Activated CD4-positive, alpha-beta T cell treated with anti-CD3 and anti-CD28 coated beads for 36 hours (primary cell): ENCODE measurements at regions not wholly inside any gene's neighbourhood (a gene's known extent, or its start where the extent isn't known, plus 50 kb on each side); places are given as distances from the start of the nearest gene placed in this dataset.

Source experiments
- ATAC-seq: fragments of 200-7000 bp; cut with Tn5 transposase; one replicate; pipeline ENCODE4 v1.10.0; 2021; ENCODE audit warnings: mild to moderate bottlenecking, moderate library complexity
- CTCF ChIA-PET: fragments of 350-600 bp; sonication (Branson Sonifier 250); formaldehyde crosslinking; loops from one replicate; lab custom pipeline; 2021; ENCODE audit warnings: antibody characterized with exemption; lab: Charles Lee
- POLR2A ChIA-PET: fragments of 350-600 bp; sonication (Branson Sonifier 250); formaldehyde crosslinking; loops from one replicate; lab custom pipeline; 2021; ENCODE audit warnings: antibody characterized with exemption, inconsistent platforms; lab: Charles Lee
- DNase-seq: peaks from one replicate; pipeline ENCODE4 v3.0.0-alpha.2; 2020
- H3K27ac Mint-ChIP-seq: one replicate; pipeline ENCODE4 v1.8.0; 2021; ENCODE audit warnings: mixed read lengths
- H3K27me3 Mint-ChIP-seq: one replicate; pipeline ENCODE4 v1.8.0; 2021; ENCODE audit warnings: mixed read lengths
- H3K36me3 Mint-ChIP-seq: one replicate; pipeline ENCODE4 v1.8.0; 2021; ENCODE audit warnings: low read depth, mixed read lengths
- H3K4me1 Mint-ChIP-seq: one replicate; pipeline ENCODE4 v1.8.0; 2021; ENCODE audit warnings: mixed read lengths
- H3K4me3 Mint-ChIP-seq: one replicate; pipeline ENCODE4 v1.8.0; 2021; ENCODE audit warnings: mild to moderate bottlenecking, moderate library complexity, mixed read lengths
- H3K9me3 Mint-ChIP-seq: one replicate; pipeline ENCODE4 v1.8.0; 2021; ENCODE audit warnings: low read depth, mixed read lengths
- intact Hi-C, 2 experiments: fragments of 100-400 bp; cut with DNase I in 1 of 2; cut with micrococcal nuclease in 1 of 2; formaldehyde crosslinking; loops; one replicate each; pipeline versions ENCODE4 v1.14.2 to v1.15.1; 2022 to 2024; cut with DNase I, micrococcal nuclease

DNA sequence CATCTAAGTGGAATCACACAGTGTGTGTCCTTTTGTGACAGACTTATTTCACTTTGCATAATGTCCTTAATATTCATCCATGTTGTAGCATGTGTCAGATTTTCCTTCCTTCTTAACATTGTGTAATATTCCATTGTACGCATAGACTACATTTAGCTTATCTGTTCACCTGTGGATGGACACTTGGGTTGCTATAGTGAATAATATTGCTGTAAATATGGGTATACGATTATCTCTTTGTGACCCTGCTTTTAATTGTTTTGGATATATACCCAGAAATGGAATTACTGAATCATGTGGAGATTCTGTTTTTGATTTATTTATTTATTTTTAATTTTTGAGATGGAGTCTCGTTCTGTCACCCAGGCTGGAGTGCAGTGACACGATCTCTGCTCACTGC lies 63.0 kb upstream of the ATP5PO start:
- H3K4me3 Mint-ChIP-seq = no peak overlapping the region
- no peaks in the 10 kb centered on the region for H3K9me3 Mint-ChIP-seq
- DNase-seq = no peak
- no peak for ATAC-seq
- H3K27me3 Mint-ChIP-seq = no peaks in the 10 kb centered on the region
- peaks cover 3% of the 10 kb centered on the region for H3K36me3 Mint-ChIP-seq
- POLR2A ChIA-PET = no interaction called here
- H3K27ac Mint-ChIP-seq = peak overlapping the region; percentile 55
- peaks cover 66% of the 10 kb centered on the region for H3K4me1 Mint-ChIP-seq
- CTCF ChIA-PET = interaction anchor here (3.8 kb wide), 1 partner anchor 30 kb away, joined by 24 read pairs; no protein-coding TSS in a partner anchor
- intact Hi-C loops = loop anchor here in 1 of 2 experiments (5.0 to 10.0 kb wide), 2 partner anchors 44 to 636 kb away; partner anchors contain the start of gene RCAN1

DNA sequence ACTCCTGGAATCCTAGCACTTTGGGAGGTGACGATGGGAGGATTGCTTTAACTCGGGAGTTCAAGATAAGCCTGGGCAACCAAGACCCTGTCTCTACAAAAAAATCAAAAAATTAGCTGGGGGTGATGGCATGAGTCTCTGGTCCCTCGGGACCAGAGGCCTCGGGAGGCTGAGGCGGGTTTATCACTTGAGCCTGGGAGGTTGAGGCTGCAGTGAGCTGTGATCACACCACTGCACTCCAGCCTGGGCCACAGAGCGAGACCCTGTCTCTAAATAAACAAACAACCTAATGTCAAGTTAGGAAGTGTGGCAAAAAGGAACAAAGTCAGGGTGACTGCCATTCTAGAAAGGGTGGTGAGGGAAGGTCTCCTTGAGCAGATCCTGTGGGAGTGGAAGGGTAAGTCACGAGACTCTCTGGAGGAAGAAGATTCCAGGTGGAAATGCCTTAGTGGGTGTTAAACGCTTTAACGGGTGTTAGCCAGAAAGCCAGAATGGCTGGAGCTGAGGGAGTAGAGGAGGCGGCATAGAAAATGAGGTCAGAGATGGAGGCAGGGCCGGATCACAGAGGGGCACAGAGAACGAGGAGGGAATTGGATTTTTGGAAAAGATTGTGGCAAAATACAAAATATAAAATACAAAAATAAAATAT lies 62.2 kb upstream of the ATP5PO start:
- no peaks in the 10 kb centered on the region for H3K27me3 Mint-ChIP-seq
- H3K9me3 Mint-ChIP-seq = no peaks in the 10 kb centered on the region
- POLR2A ChIA-PET = interaction anchor here (1.3 to 3.5 kb wide), 5 partner anchors 26 to 100 kb away, joined by 3 to 104 read pairs (median 14); no protein-coding TSS in a partner anchor
- intact Hi-C loops = loop anchor here (2.0 to 10.0 kb wide), 5 partner anchors 44 to 637 kb away; partner anchors contain the start of gene RCAN1 (in 1 of the 2)
- ATAC-seq (no peak), DNase-seq (no peak)
- peak overlapping the region; percentile 96 for H3K27ac Mint-ChIP-seq
- H3K4me1 Mint-ChIP-seq = peaks cover 66% of the 10 kb centered on the region
- CTCF ChIA-PET = interaction anchor here (1.1 to 4.2 kb wide), 5 partner anchors 26 to 109 kb away, joined by 3 to 24 read pairs (median 4); no protein-coding TSS in a partner anchor
- H3K4me3 Mint-ChIP-seq = no peak overlapping the region
- H3K36me3 Mint-ChIP-seq = peaks cover 3% of the 10 kb centered on the region

DNA sequence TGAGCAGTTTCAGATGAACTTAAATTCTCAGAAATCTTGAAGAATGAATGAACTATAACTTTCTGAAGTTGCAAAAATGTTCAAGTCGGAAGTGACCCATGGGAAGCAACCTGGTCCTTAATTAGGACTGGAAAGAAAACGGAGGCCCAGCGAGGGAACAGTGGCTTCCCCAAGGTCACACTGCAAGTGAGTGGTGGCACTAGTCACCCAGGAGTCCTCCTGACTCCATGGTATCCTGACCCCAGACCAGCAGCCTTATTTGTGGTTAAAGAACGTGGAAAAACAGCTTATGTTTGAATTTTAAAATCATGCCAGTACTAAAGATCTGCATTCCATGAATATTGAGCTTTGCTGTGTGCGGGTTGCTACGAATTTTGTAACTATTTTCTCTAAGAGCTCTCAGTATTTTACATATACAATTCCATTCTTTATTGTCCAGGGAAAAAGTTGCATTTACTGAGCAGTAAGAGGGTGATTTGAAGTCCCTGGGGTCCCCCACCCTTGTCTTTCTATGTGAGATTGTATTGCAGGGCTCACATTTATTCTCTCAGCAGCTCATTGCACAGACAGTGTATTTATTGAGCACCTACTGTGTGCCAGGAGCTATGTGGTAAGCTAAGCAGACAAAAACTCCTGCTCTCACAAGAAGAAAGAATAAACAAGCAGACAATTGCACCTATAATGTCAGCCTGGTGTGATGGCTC lies 61.6 kb upstream of the ATP5PO start:
- no peak for ATAC-seq
- H3K27me3 Mint-ChIP-seq = no peaks in the 10 kb centered on the region

DNA sequence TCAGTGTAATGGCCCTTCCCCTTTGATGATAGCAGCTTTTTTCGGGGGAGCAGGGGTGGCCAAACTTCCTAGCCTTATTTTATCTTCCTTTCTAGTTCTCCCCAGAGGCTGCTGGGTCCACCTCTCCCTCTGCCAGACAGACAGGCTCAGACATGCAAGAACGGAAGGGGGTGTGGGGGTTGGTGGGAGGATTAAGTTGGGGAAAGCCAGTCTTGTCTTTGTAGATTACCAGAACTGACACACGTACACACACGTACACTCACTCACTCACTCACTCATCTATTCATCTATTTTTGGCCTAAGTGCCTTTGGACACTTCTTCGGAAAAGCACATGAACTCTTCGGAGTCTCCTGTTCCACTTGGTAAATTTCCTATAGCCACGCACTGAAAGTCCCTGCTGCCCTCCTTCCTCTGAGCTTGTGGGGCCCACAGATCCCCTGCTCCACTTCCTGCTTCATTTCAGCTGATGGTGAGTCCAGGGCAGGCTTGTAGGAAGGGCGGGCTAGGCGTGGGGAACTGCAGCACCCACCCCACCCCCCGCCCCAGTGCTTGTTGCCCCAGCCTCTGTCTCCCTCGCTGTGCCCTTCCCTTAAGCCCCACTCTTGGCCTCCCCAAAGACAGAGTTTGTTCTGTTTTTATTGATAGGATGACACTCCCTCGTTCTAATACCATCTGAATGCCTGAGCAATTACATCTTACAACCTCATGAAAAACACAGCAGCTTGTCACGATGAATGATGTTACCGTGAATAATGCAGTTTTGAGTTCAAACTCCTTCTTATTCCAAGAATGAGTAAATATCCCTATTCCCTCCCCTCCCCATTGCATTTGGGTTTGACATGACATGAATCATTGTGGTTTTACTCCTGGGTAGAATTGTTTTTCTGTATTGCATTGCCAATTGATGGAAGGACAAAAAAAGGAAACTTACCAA lies 60.7 kb upstream of the ATP5PO start:
- ChIA-PET POLR2A (interaction anchor here (0.6 to 3.5 kb wide), 10 partner anchors 24 to 1120 kb away, joined by 3 to 104 read pairs (median 5); no protein-coding TSS in a partner anchor), CTCF (interaction anchor here (1.2 to 4.2 kb wide), 9 partner anchors 25 to 222 kb away, joined by 3 to 24 read pairs (median 4); partner anchors contain the start of genes MRPS6 and SLC5A3)
- no peaks in the 10 kb centered on the region for H3K9me3 Mint-ChIP-seq
- DNase-seq = peak; percentile 80
- peak overlapping the region; percentile 68 for H3K4me3 Mint-ChIP-seq
- peaks cover 6% of the 10 kb centered on the region for H3K36me3 Mint-ChIP-seq
- intact Hi-C loops = loop anchor here (1.0 to 10.0 kb wide), 9 partner anchors 28 to 638 kb away; partner anchors contain the start of genes MRPS6 (in 1 of the 2), RCAN1 (in 1 of the 2) and SLC5A3 (in 1 of the 2)
- ATAC-seq = peak; percentile 57
- peaks cover 73% of the 10 kb centered on the region for H3K4me1 Mint-ChIP-seq
- H3K27me3 Mint-ChIP-seq = no peaks in the 10 kb centered on the region
- peak overlapping the region; percentile 96 for H3K27ac Mint-ChIP-seq

More for the DNA sequence above, 61.6 kb upstream of the ATP5PO start:
- Mint-ChIP-seq H3K36me3 (peaks cover 3% of the 10 kb centered on the region), H3K9me3 (no peaks in the 10 kb centered on the region), H3K4me1 (peaks cover 70% of the 10 kb centered on the region), H3K4me3 (peak overlapping the region; percentile 68), H3K27ac (peak overlapping the region; percentile 96)
- DNase-seq = peak; percentile 40
- intact Hi-C loops = loop anchor here (2.0 to 10.0 kb wide), 5 partner anchors 45 to 638 kb away; partner anchors contain the start of gene RCAN1 (in 1 of the 2)
- ChIA-PET POLR2A (interaction anchor here (1.0 to 3.5 kb wide), 9 partner anchors 25 to 101 kb away, joined by 3 to 104 read pairs (median 5); no protein-coding TSS in a partner anchor), CTCF (interaction anchor here (1.1 to 4.2 kb wide), 8 partner anchors 25 to 221 kb away, joined by 3 to 24 read pairs (median 4); no protein-coding TSS in a partner anchor)

DNA sequence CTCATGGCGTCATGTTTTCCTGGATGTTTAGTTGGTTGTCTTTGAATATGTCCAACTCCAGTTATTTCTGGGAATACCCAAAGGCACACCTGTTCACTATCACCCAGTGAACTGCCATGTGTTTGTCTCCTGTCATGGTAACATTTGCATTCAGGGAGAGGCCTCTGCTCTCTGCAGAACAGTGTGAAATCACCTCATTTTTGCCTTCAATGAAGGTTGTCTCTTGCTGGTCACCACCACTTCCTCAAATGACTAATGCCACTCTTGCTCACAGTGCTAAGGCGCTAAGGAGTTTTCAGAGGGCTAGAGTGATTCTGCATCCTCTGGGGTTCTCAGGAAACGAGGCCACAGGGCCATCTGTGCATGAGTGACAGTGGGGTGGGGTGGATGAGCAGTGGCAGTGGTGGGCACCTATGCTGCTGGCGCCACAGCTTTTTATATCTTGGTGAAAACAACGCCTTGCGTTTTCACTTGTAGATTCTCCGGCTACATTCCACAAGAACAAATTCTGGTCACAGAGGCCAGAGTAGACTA lies 60.0 kb upstream of the ATP5PO start:
- Mint-ChIP-seq H3K27me3 (no peaks in the 10 kb centered on the region), H3K36me3 (peaks cover 10% of the 10 kb centered on the region), H3K4me3 (peak overlapping the region; percentile 68), H3K4me1 (peaks cover 67% of the 10 kb centered on the region), H3K9me3 (no peaks in the 10 kb centered on the region), H3K27ac (peak overlapping the region; percentile 96)
- DNase-seq = peak; percentile 79
- peak; percentile 80 for ATAC-seq
- intact Hi-C loops = loop anchor here (1.0 to 10.0 kb wide), 13 partner anchors 27 to 639 kb away; partner anchors contain the start of genes MRPS6 (in 1 of the 2), RCAN1 (in 1 of the 2) and SLC5A3 (in 1 of the 2)
- CTCF ChIA-PET = interaction anchor here (1.0 to 4.2 kb wide), 10 partner anchors 19 to 153 kb away, joined by 3 to 24 read pairs (median 4); partner anchors contain the start of genes MRPS6 and SLC5A3
- POLR2A ChIA-PET = interaction anchor here (0.5 to 3.5 kb wide), 5 partner anchors 13 to 203 kb away, joined by 3 to 104 read pairs (median 5); no protein-coding TSS in a partner anchor

DNA sequence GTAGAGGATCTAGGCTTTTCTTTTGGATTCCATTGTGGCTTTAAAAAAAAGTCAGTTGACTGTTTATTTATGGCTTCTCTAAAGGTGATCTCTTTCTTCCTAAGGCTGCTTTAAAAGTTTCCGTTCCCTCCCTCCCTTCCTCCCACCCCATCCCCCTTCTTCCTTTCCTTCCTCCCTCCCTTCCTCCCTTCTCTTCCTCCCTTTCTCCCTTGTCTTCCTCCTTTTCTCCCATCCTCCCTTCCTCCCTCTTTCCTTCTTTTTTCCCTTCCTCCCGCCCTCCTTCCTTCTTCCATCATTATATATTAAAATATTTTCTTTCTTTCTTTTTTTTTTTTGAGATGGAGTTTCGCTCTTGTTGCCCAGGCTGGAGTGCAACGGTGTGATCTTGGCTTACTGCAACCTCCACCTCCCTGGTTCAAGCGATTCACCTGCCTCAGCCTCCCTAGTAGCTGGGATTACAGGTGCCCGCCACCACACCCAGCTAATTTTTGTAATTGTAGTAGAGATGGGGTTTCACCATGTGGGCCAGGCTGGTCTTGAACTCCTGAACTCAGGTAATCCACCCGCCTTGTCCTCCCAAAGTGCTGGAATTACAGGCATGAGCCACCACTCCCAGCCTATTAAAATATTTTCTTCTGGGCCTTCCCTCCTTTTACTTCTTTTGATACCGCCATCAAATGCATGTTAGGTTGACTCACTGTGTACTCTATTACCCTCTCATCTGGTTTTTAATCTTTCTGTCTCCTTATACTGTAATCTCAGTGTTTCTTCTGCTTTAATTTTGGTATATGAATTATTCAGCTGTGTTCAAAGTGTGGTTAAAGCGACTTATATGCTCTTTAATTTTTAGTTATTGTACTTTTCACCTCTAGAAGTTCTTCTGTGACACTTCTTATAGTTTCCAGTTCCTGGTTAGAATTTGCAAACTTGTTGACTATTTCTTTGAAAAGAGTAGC lies 59.2 kb upstream of the ATP5PO start:
- H3K4me1 Mint-ChIP-seq = peaks cover 63% of the 10 kb centered on the region
- no peak for DNase-seq
- no peaks in the 10 kb centered on the region for H3K27me3 Mint-ChIP-seq
- H3K27ac Mint-ChIP-seq = peak overlapping the region; percentile 96
- POLR2A ChIA-PET = interaction anchor here (0.8 to 3.5 kb wide), 3 partner anchors 12 to 26 kb away, joined by 3 to 104 read pairs (median 17); no protein-coding TSS in a partner anchor
- no peaks in the 10 kb centered on the region for H3K9me3 Mint-ChIP-seq
- ATAC-seq = peak; percentile 38
- peaks cover 10% of the 10 kb centered on the region for H3K36me3 Mint-ChIP-seq
- CTCF ChIA-PET = interaction anchor here (0.7 to 4.2 kb wide), 7 partner anchors 18 to 78 kb away, joined by 3 to 24 read pairs (median 4); no protein-coding TSS in a partner anchor
- peak overlapping the region; percentile 68 for H3K4me3 Mint-ChIP-seq
- intact Hi-C loops = loop anchor here (1.0 to 10.0 kb wide), 6 partner anchors 43 to 640 kb away; partner anchors contain the start of gene RCAN1 (in 1 of the 2)

DNA sequence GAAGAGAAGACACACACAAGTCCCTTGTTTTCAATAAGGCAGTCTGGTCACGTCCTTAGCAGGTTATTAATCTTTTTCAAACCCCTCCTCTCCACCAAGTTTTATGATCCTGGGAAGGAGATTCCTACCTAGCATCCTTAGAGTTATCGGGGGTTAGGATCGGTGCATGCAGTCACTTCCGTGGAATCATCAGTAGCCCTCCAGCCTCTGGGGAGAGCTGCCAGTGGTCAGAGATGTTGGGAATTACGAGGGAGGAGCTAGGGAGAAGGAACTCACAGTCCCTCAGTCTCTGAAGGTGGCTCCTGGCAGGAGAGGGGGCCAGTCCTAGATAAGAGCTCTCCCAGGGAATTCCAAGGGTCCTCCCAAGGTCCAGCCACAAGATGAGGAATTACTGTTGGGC lies 57.7 kb upstream of the ATP5PO start:
- CTCF ChIA-PET = interaction anchor here (4.8 kb wide), 1 partner anchor 20 kb away, joined by 19 read pairs; no protein-coding TSS in a partner anchor
- intact Hi-C loops = loop anchor here in 1 of 2 experiments (10.0 kb wide), 1 partner anchor 642 kb away; the partner anchor contains the start of gene RCAN1
- H3K27ac Mint-ChIP-seq = no peak overlapping the region
- H3K36me3 Mint-ChIP-seq = peaks cover 13% of the 10 kb centered on the region
- POLR2A ChIA-PET = interaction anchor here (0.7 kb wide), 1 partner anchor 24 kb away, joined by 3 read pairs; no protein-coding TSS in a partner anchor
- H3K4me1 Mint-ChIP-seq = peaks cover 56% of the 10 kb centered on the region
- H3K4me3 Mint-ChIP-seq = no peak overlapping the region
- ATAC-seq (no peak), DNase-seq (no peak)
- H3K27me3 Mint-ChIP-seq = no peaks in the 10 kb centered on the region
- no peaks in the 10 kb centered on the region for H3K9me3 Mint-ChIP-seq

DNA sequence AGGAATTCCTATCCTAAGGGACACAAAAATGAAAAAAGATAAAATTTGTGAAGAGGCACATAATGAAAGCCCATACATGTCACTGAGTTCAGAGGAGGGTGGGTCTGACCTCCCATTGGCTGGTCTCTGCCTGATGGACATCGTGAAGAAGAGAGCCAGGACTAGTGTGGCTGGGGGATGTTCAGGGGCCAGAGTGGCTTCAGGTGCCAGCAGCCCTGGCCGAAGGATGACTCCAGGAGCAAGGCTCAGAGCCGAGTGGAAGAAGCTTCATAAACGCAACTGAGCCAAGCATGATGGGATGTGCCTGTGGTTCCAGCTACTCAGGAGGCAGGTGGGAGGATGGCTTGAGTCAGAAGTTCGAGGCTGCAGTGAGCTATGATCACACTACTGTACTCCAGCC lies 56.9 kb upstream of the ATP5PO start:
- no peaks in the 10 kb centered on the region for H3K9me3 Mint-ChIP-seq
- no peak overlapping the region for H3K4me3 Mint-ChIP-seq
- DNase-seq = no peak
- H3K27ac Mint-ChIP-seq = peak overlapping the region; percentile 16
- intact Hi-C loops = loop anchor here in 1 of 2 experiments (10.0 kb wide), 1 partner anchor 642 kb away; the partner anchor contains the start of gene RCAN1
- H3K27me3 Mint-ChIP-seq = no peaks in the 10 kb centered on the region
- ChIA-PET POLR2A (no interaction called here), CTCF (interaction anchor here (0.9 to 4.8 kb wide), 3 partner anchors 13 to 70 kb away, joined by 3 to 19 read pairs (median 5); no protein-coding TSS in a partner anchor)
- peaks cover 15% of the 10 kb centered on the region for H3K36me3 Mint-ChIP-seq
- no peak for ATAC-seq
- H3K4me1 Mint-ChIP-seq = peaks cover 53% of the 10 kb centered on the region
